Limb (tissue), 2 donors: ENCODE measurements at regions not wholly inside any gene's neighbourhood (a gene's known extent, or its start where the extent isn't known, plus 50 kb on each side); places are given as distances from the start of the nearest gene placed in this dataset.

Source experiments
- DNase-seq, 2 donors: peaks; one replicate each; pipeline ENCODE4 v3.0.0-alpha.2; 2016; ENCODE audit errors: extremely low spot score in 2 of 2

DNA sequence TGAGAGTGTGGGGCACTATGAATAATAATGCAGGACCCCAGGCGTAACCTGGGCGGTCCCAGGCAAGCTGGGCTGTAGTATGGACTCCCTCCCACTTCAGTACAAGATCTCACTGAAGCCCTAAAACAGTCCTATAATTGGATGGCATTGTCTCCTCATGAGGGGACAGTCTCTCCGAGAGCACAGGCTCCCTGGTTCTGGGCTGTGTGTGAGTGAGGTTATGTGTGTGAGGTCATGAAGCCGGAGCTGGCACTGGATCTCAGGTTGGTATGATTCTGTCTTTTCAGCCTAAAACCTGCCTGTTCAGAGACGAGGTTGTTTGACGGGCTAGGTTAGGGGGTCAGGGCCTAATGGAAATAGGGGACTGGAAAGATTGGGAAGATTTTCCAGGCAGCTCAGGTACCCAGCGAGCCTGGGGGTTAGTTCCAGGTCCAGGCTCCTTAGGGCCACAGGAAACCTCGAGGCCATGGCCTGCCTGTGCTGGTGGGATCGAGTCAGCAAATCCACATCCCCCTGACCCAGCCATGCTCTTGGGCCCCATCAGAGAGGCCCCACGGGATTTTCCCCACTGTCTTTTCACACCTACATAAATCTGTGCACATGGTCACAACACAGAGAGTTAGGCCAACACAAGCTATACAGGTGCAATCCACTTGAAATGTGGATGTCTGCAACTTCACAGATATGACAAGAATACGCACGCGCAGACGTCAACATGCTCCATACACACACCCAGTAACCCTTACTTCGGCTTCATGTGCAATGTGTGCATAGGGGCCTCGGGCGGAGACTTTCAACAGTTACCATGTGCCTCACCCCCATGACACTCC is 94.8 kb downstream of the INHBB start:
- no peak for DNase-seq

DNA sequence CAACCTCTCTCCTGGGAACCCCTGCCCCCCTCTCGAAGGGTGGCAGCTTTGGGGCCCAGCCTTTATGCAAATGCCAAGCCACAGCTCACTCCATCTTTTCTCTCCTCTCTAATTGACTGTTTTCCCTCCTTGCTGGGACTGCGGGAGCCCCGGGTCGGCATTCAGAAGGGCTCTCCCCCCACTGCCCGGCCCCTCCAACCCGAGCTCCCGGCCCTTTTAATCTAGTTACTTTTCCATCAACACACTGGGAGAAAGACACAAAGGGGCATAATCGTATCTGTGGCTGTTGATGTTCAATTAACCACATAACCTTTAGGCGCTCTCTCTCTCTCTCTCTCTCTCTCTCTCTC is 95.4 kb downstream of the INHBB start:
- no peak for DNase-seq

DNA sequence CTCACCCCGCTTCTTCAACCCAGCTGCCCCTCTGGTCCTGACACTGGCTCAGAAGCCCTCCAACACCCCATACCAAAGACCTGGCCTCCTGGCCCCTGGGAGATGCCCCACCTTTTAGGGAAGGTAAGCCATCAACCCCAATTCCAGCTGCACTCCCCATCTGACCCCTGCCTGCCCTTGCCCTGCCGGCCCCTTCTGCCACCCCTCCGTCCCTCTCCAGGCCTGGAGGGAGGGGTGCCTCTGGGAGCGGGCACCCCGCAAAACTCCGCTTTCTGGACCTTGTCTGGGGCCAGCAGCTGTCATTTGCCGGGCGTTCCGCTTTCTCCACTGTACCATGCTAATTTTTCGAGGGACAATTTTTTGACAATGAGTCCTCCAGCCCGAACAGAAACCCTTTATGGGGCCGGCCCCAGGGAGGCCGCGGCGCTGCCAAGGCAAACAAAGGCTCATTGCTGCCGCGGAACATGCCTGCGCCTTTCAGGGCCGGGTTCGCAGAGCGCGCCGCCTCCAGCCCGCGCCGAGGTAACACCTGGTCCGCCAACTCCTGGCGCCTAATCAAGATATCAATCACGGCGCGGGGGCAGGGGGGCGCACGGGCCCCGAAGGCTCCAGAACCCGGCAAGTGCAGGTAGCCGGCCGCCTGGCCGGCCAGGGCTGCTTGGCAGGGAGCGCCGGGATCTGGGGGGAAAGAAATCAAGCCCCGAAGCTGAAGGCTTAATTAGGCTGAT is 96.0 kb downstream of the INHBB start:
- DNase-seq, result peak in 1 of 2 donors; percentile 81

DNA sequence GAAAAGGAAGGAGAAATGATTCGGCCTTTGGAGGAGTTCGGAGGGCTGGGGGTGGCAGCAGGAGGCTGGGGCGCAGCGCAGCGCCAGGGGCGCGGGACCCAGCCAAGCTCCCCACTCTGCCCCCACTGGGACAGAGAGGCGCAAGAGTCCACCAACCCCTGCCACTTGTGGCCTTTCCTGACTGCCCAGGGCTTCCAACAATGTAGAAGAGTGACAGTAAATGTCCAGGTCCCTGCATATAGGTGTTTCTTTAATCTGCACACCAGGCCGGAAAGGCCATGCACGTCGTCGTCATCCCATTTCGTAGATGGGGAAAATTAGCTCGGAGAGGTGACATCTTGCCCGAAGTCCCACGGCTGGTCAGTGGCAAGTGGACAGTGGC is 96.6 kb downstream of the INHBB start:
- DNase-seq, result no peak

DNA sequence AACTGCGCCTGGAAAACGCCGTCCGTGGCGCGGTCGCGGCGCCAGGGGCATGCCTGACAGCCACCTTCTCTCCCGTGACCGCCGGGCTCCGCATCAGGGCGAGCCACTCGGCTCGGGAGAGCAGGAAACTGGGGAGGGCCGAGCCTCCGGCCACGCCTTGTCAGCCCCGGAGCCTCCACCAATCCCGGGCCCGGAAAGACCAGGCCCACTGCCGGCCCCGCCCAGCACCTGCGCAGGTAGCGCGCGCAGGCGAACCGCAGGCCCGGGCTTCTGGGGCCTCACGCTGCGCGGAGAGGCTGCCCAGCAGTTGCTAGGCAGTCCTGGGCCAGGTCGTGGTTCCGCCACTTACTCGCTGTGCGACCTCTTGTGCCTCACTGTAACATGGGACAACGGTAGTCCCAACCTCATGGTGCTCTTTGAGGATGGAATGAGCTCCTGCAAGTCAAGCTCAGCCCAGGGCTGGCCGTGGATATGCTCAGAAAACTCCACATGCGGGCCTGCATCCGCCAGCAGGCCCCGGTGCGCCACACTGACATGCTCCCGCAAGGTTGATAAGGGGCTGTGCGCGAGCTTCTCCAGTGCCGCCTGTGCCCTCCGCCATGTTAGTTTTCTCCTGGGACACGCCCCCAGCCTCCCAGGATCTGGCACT is 97.1 kb downstream of the INHBB start:
- DNase-seq, result peak in 1 of 2 donors; percentile 57

DNA sequence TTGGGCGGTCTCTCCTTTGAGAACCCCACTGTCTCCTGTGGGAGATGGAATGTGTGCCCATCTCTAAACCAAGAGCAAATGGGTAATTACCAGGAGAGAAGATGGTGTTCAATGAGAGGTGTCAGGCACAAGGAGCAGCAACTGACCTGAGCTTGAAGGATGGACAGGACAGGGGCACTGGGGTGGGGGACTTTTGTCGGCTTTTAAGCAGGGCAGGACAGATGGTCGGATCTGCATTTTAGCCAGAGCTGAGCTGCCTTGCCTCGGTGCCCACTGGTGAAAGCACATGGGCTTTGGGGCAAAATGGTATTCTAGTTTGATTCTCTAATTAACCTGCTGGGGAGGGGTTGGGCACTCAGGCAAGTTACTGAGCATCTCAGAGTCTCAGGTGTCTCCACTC is 98.0 kb downstream of the INHBB start:
- DNase-seq, result no peak

DNA sequence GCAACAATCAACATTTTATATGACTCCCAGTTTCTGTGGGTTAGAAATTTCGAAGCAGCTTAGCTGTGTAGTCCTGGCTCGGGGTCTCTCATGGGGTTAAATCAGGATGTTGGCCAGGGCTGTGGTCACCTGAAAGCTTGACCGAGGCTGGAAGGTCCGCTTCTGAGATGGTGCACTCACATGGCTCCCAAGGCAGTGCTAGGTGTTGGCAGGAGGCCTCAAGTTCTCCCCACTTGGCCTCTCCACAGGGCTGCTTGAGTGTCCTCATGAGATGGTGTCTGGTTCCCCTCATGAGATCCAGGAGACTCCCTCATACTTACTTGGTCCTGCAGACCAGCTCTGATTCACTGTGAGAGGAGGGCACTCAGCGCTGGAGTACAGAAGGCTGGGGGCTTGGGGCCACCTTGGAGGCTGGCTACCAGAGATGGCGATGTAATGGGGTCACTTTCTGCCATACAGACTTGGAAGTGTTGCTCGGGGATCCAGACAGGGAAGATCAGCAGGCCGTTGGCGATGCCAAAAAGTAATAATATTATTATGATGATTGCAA is 98.8 kb downstream of the INHBB start:
- no peak for DNase-seq

GRCh38 chr2:120445449-120446143 is 99.7 kb downstream of the INHBB start:
- no peak for DNase-seq

- no peak for DNase-seq
Measured at GRCh38 chr2:120446236-120447126, 100.5 kb downstream of the INHBB start.

DNA sequence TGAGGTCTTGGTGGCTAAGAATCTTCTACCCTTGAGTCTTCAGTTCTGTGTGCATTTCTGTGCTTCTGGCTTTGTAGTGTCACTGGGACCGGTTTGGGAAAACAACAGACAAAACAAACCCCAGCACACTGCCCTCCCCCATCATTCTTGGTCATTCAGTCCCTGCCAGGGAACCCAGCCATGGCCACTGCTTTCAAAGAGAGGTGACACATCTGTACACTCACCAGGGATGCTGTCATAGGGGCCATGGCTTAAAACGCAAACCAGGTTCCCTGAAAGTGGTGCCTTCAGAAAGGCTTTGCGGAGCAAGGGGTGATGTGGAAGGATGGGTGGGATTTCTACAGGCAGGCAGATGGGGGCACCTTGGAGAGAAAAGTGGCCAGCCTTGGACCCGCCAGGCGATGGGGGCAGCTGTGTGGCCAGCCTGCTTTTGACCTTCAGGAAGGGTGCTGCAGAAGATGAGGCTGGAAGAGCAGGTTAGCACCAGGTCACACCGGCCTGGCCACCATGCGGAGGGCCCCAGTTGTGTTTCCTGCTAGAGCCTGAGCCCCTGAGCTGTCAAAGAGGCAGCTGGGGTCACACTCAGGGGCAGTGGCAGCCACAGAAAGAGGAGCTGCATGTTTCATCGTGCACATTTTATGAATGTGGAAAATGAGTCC is 101.3 kb downstream of the INHBB start:
- DNase-seq, result no peak

- DNase-seq, result no peak
Measured at GRCh38 chr2:120448436-120448835, 102.5 kb downstream of the INHBB start.

- DNase-seq, result no peak
Measured at GRCh38 chr2:120448961-120449810, 103.2 kb downstream of the INHBB start.

GRCh38 chr2:120450196-120450820 is 104.4 kb downstream of the INHBB start:
- no peak for DNase-seq

GRCh38 chr2:120451334-120451733 is 105.4 kb downstream of the INHBB start:
- no peak for DNase-seq

DNA sequence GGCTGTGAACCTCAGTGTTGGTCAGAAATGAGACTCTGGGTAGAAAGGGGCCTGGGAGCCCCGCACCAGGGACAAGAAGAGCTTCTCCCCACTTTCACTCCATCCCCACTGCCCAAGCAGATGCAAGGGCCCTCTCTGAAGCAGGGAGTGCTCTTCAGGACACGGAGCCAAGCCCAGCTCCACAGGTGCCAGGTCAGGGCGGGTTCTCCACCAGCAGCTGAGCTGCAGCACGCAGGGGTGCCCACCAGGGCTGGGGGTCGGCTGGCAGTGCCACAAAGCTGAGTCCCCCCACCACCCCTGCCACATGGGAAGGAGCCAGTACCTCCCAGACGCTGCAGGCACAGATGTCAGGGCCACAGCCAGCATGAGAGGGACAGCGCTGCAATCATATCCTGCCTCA is 106.2 kb downstream of the INHBB start:
- no peak for DNase-seq

GRCh38 chr2:120452945-120453634 is 107.2 kb downstream of the INHBB start:
- no peak for DNase-seq

- DNase-seq, result no peak
Measured at GRCh38 chr2:120453635-120453998, 107.7 kb downstream of the INHBB start.
